SK-N-SH treated with all-trans-retinoic acid at 6 μM for 48 hours (cell line): ENCODE measurements at regions not wholly inside any gene's neighbourhood (a gene's known extent, or its start where the extent isn't known, plus 50 kb on each side); places are given as distances from the start of the nearest gene placed in this dataset.

Source experiments
- RARB ChIP-seq: fragments of 250-450 bp; sonication (Bioruptor Pico); IDR thresholded peaks from 2 replicates; pipeline ENCODE4 v1.8.0; 2021; ENCODE audit warnings: mild to moderate bottlenecking, moderate library complexity
- ZNF70 ChIP-seq: fragments of 450-650 bp; formaldehyde crosslinking; IDR thresholded peaks from 2 replicates; pipeline ENCODE4 v1.5.0; 2020; ENCODE audit warnings: mild to moderate bottlenecking, moderate library complexity

GRCh38 chr10:88161756-88162155 lies 298.3 kb downstream of the PTEN start:
- no peak for TF ChIP-seq RARB (CRISPR knock-in tag)
- TF ChIP-seq ZNF70 (CRISPR knock-in tag) = no peak
